ENCODE measurements at regions not wholly inside any gene's neighbourhood (a gene's known extent, or its start where the extent isn't known, plus 50 kb on each side); places are given as distances from the start of the nearest gene placed in this dataset.

- Histone ChIP-seq H2AFZ (ENCODE audit: low read length, unreplicated experiment) (no peak overlapping the region), H3K79me2 (ENCODE audit: control insufficient read depth, insufficient read depth, low read length, unreplicated experiment) (no peaks in the 10 kb centered on the region), H3K27ac (ENCODE audit: low read depth, low read length) (no peak overlapping the region), H3K4me3 (ENCODE audit: low read depth, low read length) (no peak overlapping the region), H3K27me3 (ENCODE audit: insufficient read depth, low read length) (peaks cover 17% of the 10 kb centered on the region), H3K36me3 (ENCODE audit: insufficient read depth, low read length) (no peaks in the 10 kb centered on the region), H3K4me1 (ENCODE audit: control insufficient read depth, insufficient read depth, low read length, unreplicated experiment) (peaks cover 23% of the 10 kb centered on the region)
Measured at GRCh38 chr14:101482066-101482465, 79.2 kb upstream of the DIO3 start.

GRCh38 chr14:101483829-101484228 lies 77.5 kb upstream of the DIO3 start:
- no peaks in the 10 kb centered on the region for H3K79me2 ChIP-seq (ENCODE audit: control insufficient read depth, insufficient read depth, low read length, unreplicated experiment)
- no peak overlapping the region for H2AFZ ChIP-seq (ENCODE audit: low read length, unreplicated experiment)

GRCh38 chr14:101489092-101489760 lies 72.1 kb upstream of the DIO3 start:
- Histone ChIP-seq H3K4me3 (ENCODE audit: low read depth, low read length) (no peak overlapping the region), H3K27me3 (ENCODE audit: insufficient read depth, low read length) (peaks cover 18% of the 10 kb centered on the region; the same call in 1 of the 2 replicates), H2AFZ (ENCODE audit: low read length, unreplicated experiment) (no peak overlapping the region), H3K79me2 (ENCODE audit: control insufficient read depth, insufficient read depth, low read length, unreplicated experiment) (no peaks in the 10 kb centered on the region), H3K4me1 (ENCODE audit: control insufficient read depth, insufficient read depth, low read length, unreplicated experiment) (no peaks in the 10 kb centered on the region), H3K27ac (ENCODE audit: low read depth, low read length) (no peak overlapping the region), H3K36me3 (ENCODE audit: insufficient read depth, low read length) (no peaks in the 10 kb centered on the region)

More at GRCh38 chr14:101483829-101484228, 77.5 kb upstream of the DIO3 start:
- Histone ChIP-seq H3K36me3 (ENCODE audit: insufficient read depth, low read length) (no peaks in the 10 kb centered on the region), H3K4me1 (ENCODE audit: control insufficient read depth, insufficient read depth, low read length, unreplicated experiment) (peaks cover 15% of the 10 kb centered on the region), H3K27ac (ENCODE audit: low read depth, low read length) (no peak overlapping the region), H3K27me3 (ENCODE audit: insufficient read depth, low read length) (peaks cover 22% of the 10 kb centered on the region), H3K4me3 (ENCODE audit: low read depth, low read length) (no peak overlapping the region)

- no peaks in the 10 kb centered on the region for H3K36me3 ChIP-seq (ENCODE audit: insufficient read depth, low read length)
- no peak overlapping the region for H3K4me3 ChIP-seq (ENCODE audit: low read depth, low read length)
- no peaks in the 10 kb centered on the region for H3K4me1 ChIP-seq (ENCODE audit: control insufficient read depth, insufficient read depth, low read length, unreplicated experiment)
- no peaks in the 10 kb centered on the region for H3K79me2 ChIP-seq (ENCODE audit: control insufficient read depth, insufficient read depth, low read length, unreplicated experiment)
- no peak overlapping the region for H3K27ac ChIP-seq (ENCODE audit: low read depth, low read length)
- peaks cover 11% of the 10 kb centered on the region; the same call in 1 of the 2 replicates for H3K27me3 ChIP-seq (ENCODE audit: insufficient read depth, low read length)
- no peak overlapping the region for H2AFZ ChIP-seq (ENCODE audit: low read length, unreplicated experiment)
Measured at GRCh38 chr14:101490771-101491170, 70.5 kb upstream of the DIO3 start.

- Histone ChIP-seq H3K27me3 (ENCODE audit: insufficient read depth, low read length) (peaks cover 8% of the 10 kb centered on the region), H3K4me3 (ENCODE audit: low read depth, low read length) (no peak overlapping the region), H3K79me2 (ENCODE audit: control insufficient read depth, insufficient read depth, low read length, unreplicated experiment) (no peaks in the 10 kb centered on the region), H3K27ac (ENCODE audit: low read depth, low read length) (no peak overlapping the region), H3K4me1 (ENCODE audit: control insufficient read depth, insufficient read depth, low read length, unreplicated experiment) (no peaks in the 10 kb centered on the region), H2AFZ (ENCODE audit: low read length, unreplicated experiment) (no peak overlapping the region), H3K36me3 (ENCODE audit: insufficient read depth, low read length) (no peaks in the 10 kb centered on the region)
Measured at GRCh38 chr14:101491841-101492240, 69.5 kb upstream of the DIO3 start.

GRCh38 chr14:101492716-101493115 lies 68.6 kb upstream of the DIO3 start:
- peaks cover 8% of the 10 kb centered on the region for H3K27me3 ChIP-seq (ENCODE audit: insufficient read depth, low read length)
- H3K79me2 ChIP-seq (ENCODE audit: control insufficient read depth, insufficient read depth, low read length, unreplicated experiment) = no peaks in the 10 kb centered on the region
- no peak overlapping the region for H3K4me3 ChIP-seq (ENCODE audit: low read depth, low read length)

GRCh38 chr14:101494826-101495225 lies 66.5 kb upstream of the DIO3 start:
- no peaks in the 10 kb centered on the region for H3K79me2 ChIP-seq (ENCODE audit: control insufficient read depth, insufficient read depth, low read length, unreplicated experiment)
- no peaks in the 10 kb centered on the region for H3K36me3 ChIP-seq (ENCODE audit: insufficient read depth, low read length)
- H3K27me3 ChIP-seq (ENCODE audit: insufficient read depth, low read length) = peaks cover 2% of the 10 kb centered on the region; the same call in 1 of the 2 replicates
- no peak overlapping the region for H3K27ac ChIP-seq (ENCODE audit: low read depth, low read length)
- H2AFZ ChIP-seq (ENCODE audit: low read length, unreplicated experiment) = no peak overlapping the region
- H3K4me1 ChIP-seq (ENCODE audit: control insufficient read depth, insufficient read depth, low read length, unreplicated experiment) = no peaks in the 10 kb centered on the region
- H3K4me3 ChIP-seq (ENCODE audit: low read depth, low read length) = no peak overlapping the region

More at GRCh38 chr14:101492716-101493115, 68.6 kb upstream of the DIO3 start:
- no peak overlapping the region for H3K27ac ChIP-seq (ENCODE audit: low read depth, low read length)
- H3K36me3 ChIP-seq (ENCODE audit: insufficient read depth, low read length) = no peaks in the 10 kb centered on the region
- H2AFZ ChIP-seq (ENCODE audit: low read length, unreplicated experiment) = no peak overlapping the region
- H3K4me1 ChIP-seq (ENCODE audit: control insufficient read depth, insufficient read depth, low read length, unreplicated experiment) = no peaks in the 10 kb centered on the region

- Histone ChIP-seq H3K36me3 (ENCODE audit: insufficient read depth, low read length) (no peaks in the 10 kb centered on the region), H3K27me3 (ENCODE audit: insufficient read depth, low read length) (peaks cover 6% of the 10 kb centered on the region; the same call in 1 of the 2 replicates), H3K79me2 (ENCODE audit: control insufficient read depth, insufficient read depth, low read length, unreplicated experiment) (no peaks in the 10 kb centered on the region), H2AFZ (ENCODE audit: low read length, unreplicated experiment) (no peak overlapping the region), H3K4me3 (ENCODE audit: low read depth, low read length) (no peak overlapping the region), H3K4me1 (ENCODE audit: control insufficient read depth, insufficient read depth, low read length, unreplicated experiment) (no peaks in the 10 kb centered on the region), H3K27ac (ENCODE audit: low read depth, low read length) (no peak overlapping the region)
Measured at GRCh38 chr14:101495284-101495683, 66.0 kb upstream of the DIO3 start.

GRCh38 chr14:101495827-101496775 lies 65.2 kb upstream of the DIO3 start:
- Histone ChIP-seq H3K4me1 (ENCODE audit: control insufficient read depth, insufficient read depth, low read length, unreplicated experiment) (no peaks in the 10 kb centered on the region), H3K27me3 (ENCODE audit: insufficient read depth, low read length) (peaks cover 6% of the 10 kb centered on the region; the same call in 1 of the 2 replicates), H3K79me2 (ENCODE audit: control insufficient read depth, insufficient read depth, low read length, unreplicated experiment) (no peaks in the 10 kb centered on the region), H3K36me3 (ENCODE audit: insufficient read depth, low read length) (no peaks in the 10 kb centered on the region), H3K27ac (ENCODE audit: low read depth, low read length) (no peak overlapping the region), H2AFZ (ENCODE audit: low read length, unreplicated experiment) (no peak overlapping the region), H3K4me3 (ENCODE audit: low read depth, low read length) (no peak overlapping the region)

- no peaks in the 10 kb centered on the region for H3K4me1 ChIP-seq (ENCODE audit: control insufficient read depth, insufficient read depth, low read length, unreplicated experiment)
Measured at GRCh38 chr14:101496776-101497683, 64.3 kb upstream of the DIO3 start.

More at GRCh38 chr14:101496776-101497683, 64.3 kb upstream of the DIO3 start:
- Histone ChIP-seq H3K27me3 (ENCODE audit: insufficient read depth, low read length) (peaks cover 9% of the 10 kb centered on the region; the same call in 1 of the 2 replicates), H3K79me2 (ENCODE audit: control insufficient read depth, insufficient read depth, low read length, unreplicated experiment) (no peaks in the 10 kb centered on the region), H3K4me3 (ENCODE audit: low read depth, low read length) (no peak overlapping the region), H3K27ac (ENCODE audit: low read depth, low read length) (no peak overlapping the region), H3K36me3 (ENCODE audit: insufficient read depth, low read length) (no peaks in the 10 kb centered on the region), H2AFZ (ENCODE audit: low read length, unreplicated experiment) (no peak overlapping the region)
